PC-3 (cell line): ENCODE measurements at regions not wholly inside any gene's neighbourhood (a gene's known extent, or its start where the extent isn't known, plus 50 kb on each side); places are given as distances from the start of the nearest gene placed in this dataset.

ENCODE experiments used
- ATAC-seq: fragments of 200-7000 bp; cut with Tn5 transposase; 2 replicates; pipeline ENCODE4 v1.9.1; 2020; ENCODE audit warnings: mild to moderate bottlenecking, moderate library complexity
- BruUV-seq: library from RNA; stranded (reverse); fragments of 400-500 nt; replicated peaks from 2 replicates; lab custom pipeline; 2021; lab: Mats Ljungman, UMichigan
- CTCF ChIA-PET: fragments of 300-600 bp; sonication (Branson Sonifier 250); formaldehyde crosslinking; loops from one replicate; lab custom pipeline; 2022; ENCODE audit warnings: antibody characterized with exemption; lab: Charles Lee
- POLR2A ChIA-PET: fragments of 300-600 bp; sonication (Branson Sonifier 250); formaldehyde crosslinking; loops from one replicate; lab custom pipeline; 2022; ENCODE audit warnings: antibody characterized with exemption; ENCODE audit not compliant: unreplicated experiment; lab: Charles Lee
- DNase-seq: peaks from one replicate; pipeline ENCODE4 v3.0.0-alpha.2; 2015
- H2AFZ ChIP-seq: fragments of 300-600 bp; sonication (generic); 2 replicates; pipeline ENCODE4 v1.6.0; 2016; ENCODE audit warnings: antibody characterized with exemption, low read length
- H3F3A ChIP-seq: fragments of 300-600 bp; sonication (generic); one replicate; pipeline ENCODE4 v1.6.0; 2017; ENCODE audit warnings: antibody characterized with exemption, low read length, control low read depth, mild to moderate bottlenecking; ENCODE audit not compliant: unreplicated experiment
- H3K27ac ChIP-seq: fragments of 300-600 bp; sonication (generic); 2 replicates; pipeline ENCODE4 v1.5.1; 2016; ENCODE audit warnings: mild to moderate bottlenecking, low read length
- H3K27me3 ChIP-seq: fragments of 300-600 bp; sonication (generic); 2 replicates; pipeline ENCODE4 v1.6.1; 2016; ENCODE audit warnings: low read length, mixed read lengths
- H3K36me3 ChIP-seq: fragments of 300-600 bp; sonication (generic); 2 replicates; pipeline ENCODE4 v1.6.1; 2016; ENCODE audit warnings: low read depth, mixed run types, low read length, mixed read lengths
- H3K4me1 ChIP-seq: fragments of 300-600 bp; sonication (generic); 2 replicates; pipeline ENCODE4 v1.5.1; 2016; ENCODE audit warnings: low read length; ENCODE audit not compliant: insufficient read depth
- H3K4me2 ChIP-seq: fragments of 300-600 bp; sonication (generic); 2 replicates; pipeline ENCODE4 v1.6.0; 2016; ENCODE audit warnings: low read length
- H3K4me3 ChIP-seq: fragments of 300-600 bp; sonication (generic); 2 replicates; pipeline ENCODE4 v1.5.1; 2016; ENCODE audit warnings: mild to moderate bottlenecking, low read length, mixed read lengths
- H3K79me2 ChIP-seq: fragments of 300-600 bp; sonication (generic); 2 replicates; pipeline ENCODE4 v1.6.1; 2017; ENCODE audit warnings: low read length, mixed read lengths
- H3K9ac ChIP-seq: fragments of 300-600 bp; sonication (generic); 2 replicates; pipeline ENCODE4 v1.6.0; 2016; ENCODE audit warnings: mild to moderate bottlenecking, low read length
- H3K9me2 ChIP-seq: fragments of 300-600 bp; sonication (generic); replicated peaks from 2 replicates; pipeline ENCODE4 v1.6.1; 2016; ENCODE audit warnings: mixed run types, low read length, mixed read lengths
- H3K9me3 ChIP-seq: fragments of 300-600 bp; sonication (generic); 2 replicates; pipeline ENCODE4 v1.6.1; 2016; ENCODE audit warnings: low read length, mixed read lengths
- H4K20me1 ChIP-seq: fragments of 300-600 bp; sonication (generic); 2 replicates; pipeline ENCODE4 v1.6.1; 2016; ENCODE audit warnings: low read length, mixed read lengths
- EZH2 ChIP-seq: fragments of 300-600 bp; sonication (generic); IDR thresholded peaks from one replicate; pipeline ENCODE4 v1.6.1; 2017; ENCODE audit warnings: antibody characterized with exemption, mild to moderate bottlenecking, low read length; ENCODE audit not compliant: unreplicated experiment
- EZH2phosphoT487 ChIP-seq: fragments of 300-600 bp; sonication (generic); IDR thresholded peaks from 2 replicates; pipeline ENCODE4 v1.6.1; 2018; ENCODE audit warnings: mild to moderate bottlenecking, antibody characterized with exemption, low read length, borderline replicate concordance
- intact Hi-C: fragments of 100-400 bp; cut with micrococcal nuclease; formaldehyde crosslinking; loops from 2 replicates; pipeline ENCODE4 v1.9.0; 2023
- TF ChIP-seq, protein P1 (sequence below): fragments of 300-600 bp; sonication (generic); conservative IDR thresholded peaks from 2 replicates; pipeline ENCODE4 v1.5.1; 2017; ENCODE audit warnings: antibody characterized with exemption, low read depth, mild to moderate bottlenecking, low read length

DNA sequence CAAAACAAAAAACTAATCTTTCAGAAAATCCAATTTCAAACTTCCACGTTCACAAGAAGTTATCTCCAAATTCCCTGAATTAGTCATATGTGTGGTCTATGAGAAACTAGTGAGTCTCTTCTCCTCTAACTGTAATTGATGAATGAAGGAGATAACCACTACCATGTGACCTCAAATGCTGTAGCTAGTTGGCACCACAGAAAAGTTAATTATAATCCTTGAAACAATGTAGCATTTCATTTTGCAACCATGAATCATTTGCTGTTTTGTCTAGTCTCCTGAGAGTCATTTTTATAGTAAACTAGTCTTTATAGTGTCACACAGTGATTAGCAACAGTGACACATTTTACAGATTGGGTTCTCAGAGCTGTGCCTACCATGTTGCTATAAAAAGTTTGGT is 287.5 kb downstream of the LRRIQ3 start:
- ATAC-seq (no peak), DNase-seq (no peak)
- ChIA-PET CTCF (no interaction called here), POLR2A (no interaction called here)
- H3K4me3 ChIP-seq, result no peak overlapping the region
- TF ChIP-seq, protein P1, sequence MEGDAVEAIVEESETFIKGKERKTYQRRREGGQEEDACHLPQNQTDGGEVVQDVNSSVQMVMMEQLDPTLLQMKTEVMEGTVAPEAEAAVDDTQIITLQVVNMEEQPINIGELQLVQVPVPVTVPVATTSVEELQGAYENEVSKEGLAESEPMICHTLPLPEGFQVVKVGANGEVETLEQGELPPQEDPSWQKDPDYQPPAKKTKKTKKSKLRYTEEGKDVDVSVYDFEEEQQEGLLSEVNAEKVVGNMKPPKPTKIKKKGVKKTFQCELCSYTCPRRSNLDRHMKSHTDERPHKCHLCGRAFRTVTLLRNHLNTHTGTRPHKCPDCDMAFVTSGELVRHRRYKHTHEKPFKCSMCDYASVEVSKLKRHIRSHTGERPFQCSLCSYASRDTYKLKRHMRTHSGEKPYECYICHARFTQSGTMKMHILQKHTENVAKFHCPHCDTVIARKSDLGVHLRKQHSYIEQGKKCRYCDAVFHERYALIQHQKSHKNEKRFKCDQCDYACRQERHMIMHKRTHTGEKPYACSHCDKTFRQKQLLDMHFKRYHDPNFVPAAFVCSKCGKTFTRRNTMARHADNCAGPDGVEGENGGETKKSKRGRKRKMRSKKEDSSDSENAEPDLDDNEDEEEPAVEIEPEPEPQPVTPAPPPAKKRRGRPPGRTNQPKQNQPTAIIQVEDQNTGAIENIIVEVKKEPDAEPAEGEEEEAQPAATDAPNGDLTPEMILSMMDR, result no peak
- TF ChIP-seq EZH2, result no peak
- no peak for TF ChIP-seq EZH2phosphoT487
- H3K36me3 ChIP-seq, result no peaks in the 10 kb centered on the region
- H3K9me3 ChIP-seq, result no peaks in the 10 kb centered on the region
- no peaks in the 10 kb centered on the region for H3K79me2 ChIP-seq
- no peak overlapping the region for H3K4me2 ChIP-seq
- no peak overlapping the region for H3K9ac ChIP-seq
- no peaks in the 10 kb centered on the region for H4K20me1 ChIP-seq
- H3K27ac ChIP-seq, result no peak overlapping the region
- intact Hi-C loops, result no loop called here
- no peaks in the 10 kb centered on the region for H3F3A ChIP-seq
- no TSS peak for BruUV-seq
- no peaks in the 10 kb centered on the region for H3K4me1 ChIP-seq
- peaks cover 5% of the 10 kb centered on the region; the same call in 1 of the 2 replicates for H3K27me3 ChIP-seq
- no peaks in the 10 kb centered on the region for H3K9me2 ChIP-seq
- H2AFZ ChIP-seq, result no peak overlapping the region

DNA sequence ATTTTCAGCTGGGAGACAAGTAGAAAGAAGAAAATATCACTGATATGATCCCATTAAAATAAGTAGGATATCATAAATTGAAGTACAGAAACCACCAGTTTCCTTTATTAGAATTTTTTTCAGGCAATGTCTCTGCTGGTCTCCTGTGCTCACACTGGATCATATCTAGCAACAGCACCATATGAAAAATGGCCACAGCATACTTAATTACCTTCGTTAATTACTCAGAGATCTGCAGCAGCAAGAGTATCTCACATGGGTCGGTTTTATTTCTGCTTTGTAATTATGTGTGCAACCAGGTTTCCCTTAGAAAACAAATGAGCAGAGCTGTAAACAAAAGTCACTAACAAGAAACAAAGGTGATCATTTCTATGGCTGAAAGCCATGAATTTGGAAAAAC is 287.9 kb downstream of the LRRIQ3 start:
- Histone ChIP-seq H3K27me3 (peaks cover 5% of the 10 kb centered on the region; the same call in 1 of the 2 replicates), H2AFZ (no peak overlapping the region), H3K9me3 (no peaks in the 10 kb centered on the region), H3F3A (no peaks in the 10 kb centered on the region), H3K4me3 (no peak overlapping the region), H3K27ac (no peak overlapping the region), H4K20me1 (no peaks in the 10 kb centered on the region), H3K4me1 (no peaks in the 10 kb centered on the region), H3K9me2 (no peaks in the 10 kb centered on the region), H3K79me2 (no peaks in the 10 kb centered on the region), H3K9ac (no peak overlapping the region), H3K4me2 (no peak overlapping the region), H3K36me3 (no peaks in the 10 kb centered on the region)
- BruUV-seq, result no TSS peak
- ChIA-PET CTCF (no interaction called here), POLR2A (no interaction called here)
- ATAC-seq (no peak), DNase-seq (no peak)
- TF ChIP-seq EZH2 (no peak), EZH2phosphoT487 (no peak)
- TF ChIP-seq, protein P1, result no peak
- intact Hi-C loops, result no loop called here

DNA sequence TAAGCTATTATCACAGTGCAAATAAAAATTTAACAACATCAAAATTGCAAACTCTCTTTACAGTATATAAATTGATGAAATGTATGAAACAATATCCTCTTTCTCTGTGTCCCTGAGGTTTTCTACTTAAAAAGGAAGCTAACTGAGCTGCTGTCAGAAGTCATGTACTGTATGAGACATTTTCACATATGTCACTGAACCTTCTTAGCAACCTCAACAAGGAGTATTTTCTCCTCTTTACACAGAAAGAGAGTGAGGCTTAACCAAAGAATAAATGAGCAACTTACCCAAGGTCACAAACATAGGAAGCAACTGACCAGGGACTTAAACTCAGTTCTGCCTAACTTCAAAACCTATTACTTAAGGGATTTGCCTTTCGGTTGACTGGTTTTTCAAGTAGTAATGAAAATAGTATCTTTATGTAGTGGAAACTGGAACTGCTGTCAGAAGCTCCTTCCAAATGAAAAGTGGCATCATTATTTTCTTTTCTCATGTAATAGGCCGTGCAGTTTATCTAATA is 288.9 kb downstream of the LRRIQ3 start:
- H3K9ac ChIP-seq, result no peak overlapping the region
- CTCF ChIA-PET, result no interaction called here
- BruUV-seq, result no TSS peak

More for the DNA sequence above, 288.9 kb downstream of the LRRIQ3 start:
- no peaks in the 10 kb centered on the region for H3F3A ChIP-seq
- H3K9me3 ChIP-seq, result no peaks in the 10 kb centered on the region
- H4K20me1 ChIP-seq, result no peaks in the 10 kb centered on the region
- H3K27me3 ChIP-seq, result peaks cover 5% of the 10 kb centered on the region; the same call in 1 of the 2 replicates
- H3K27ac ChIP-seq, result no peak overlapping the region
- no peaks in the 10 kb centered on the region for H3K79me2 ChIP-seq
- H3K36me3 ChIP-seq, result no peaks in the 10 kb centered on the region
- POLR2A ChIA-PET, result no interaction called here
- TF ChIP-seq, protein P1, result no peak
- TF ChIP-seq EZH2 (no peak), EZH2phosphoT487 (no peak)
- no peak overlapping the region for H3K4me3 ChIP-seq
- no peak overlapping the region for H2AFZ ChIP-seq
- ATAC-seq (no peak), DNase-seq (no peak)
- no peak overlapping the region for H3K4me2 ChIP-seq
- no peaks in the 10 kb centered on the region for H3K9me2 ChIP-seq
- intact Hi-C loops, result no loop called here
- no peaks in the 10 kb centered on the region for H3K4me1 ChIP-seq
